OCI-LY3 (cell line): ENCODE measurements at regions not wholly inside any gene's neighbourhood (a gene's known extent, or its start where the extent isn't known, plus 50 kb on each side); places are given as distances from the start of the nearest gene placed in this dataset.
"Not testable (repeated sequence)": the region's sequence is repeated elsewhere in the genome, so short reads cannot be mapped to it uniquely, and the experiment has no call there.

Experiments used
- H2AFZ ChIP-seq: fragments of 200-600, 300-600 bp; shearing (Covaris generic); 2 replicates; pipeline ENCODE4 v1.6.0; 2014; ENCODE audit warnings: antibody characterized with exemption, low read depth, low read length
- H3K27ac ChIP-seq: fragments of 200-600, 300-600 bp; sonication (generic); 2 replicates; pipeline ENCODE4 v1.5.1; 2014; ENCODE audit warnings: mild to moderate bottlenecking, low read length, moderate library complexity, mixed read lengths
- H3K27me3 ChIP-seq: fragments of 200-600, 300-600 bp; sonication (generic); 2 replicates; pipeline ENCODE4 v1.6.1; 2014; ENCODE audit warnings: low read depth, low read length, mixed read lengths
- H3K36me3 ChIP-seq: fragments of 200-600, 300-600 bp; sonication (generic); replicated peaks from 2 replicates; pipeline ENCODE3; 2014; ENCODE audit warnings: low read depth, low read length, mixed read lengths
- H3K4me1 ChIP-seq: fragments of 300-600, 200-600 bp; sonication (generic); 2 replicates; pipeline ENCODE4 v1.6.1; 2014; ENCODE audit warnings: low read length, mixed read lengths
- H3K4me2 ChIP-seq: fragments of 200-600, 300-600 bp; sonication (generic); 2 replicates; pipeline ENCODE4 v1.6.1; 2014; ENCODE audit warnings: low read length, mixed read lengths
- H3K4me3 ChIP-seq: fragments of 300-600, 200-600 bp; sonication (generic); 2 replicates; pipeline ENCODE4 v1.5.1; 2014; ENCODE audit warnings: antibody characterized with exemption, mild to moderate bottlenecking, low read length, moderate library complexity
- H3K79me2 ChIP-seq: fragments of 300-600, 200-600 bp; shearing (Covaris generic); 2 replicates; pipeline ENCODE4 v1.6.1; 2014; ENCODE audit warnings: mild to moderate bottlenecking, low read length, mixed read lengths
- H3K9ac ChIP-seq: fragments of 300-600, 200-600 bp; shearing (Covaris generic); 2 replicates; pipeline ENCODE4 v1.6.0; 2014; ENCODE audit warnings: mild to moderate bottlenecking, low read length, moderate library complexity
- H3K9me3 ChIP-seq: fragments of 200-600, 300-600 bp; shearing (Covaris generic); 2 replicates; pipeline ENCODE4 v1.6.1; 2014; ENCODE audit warnings: low read length, mixed read lengths; ENCODE audit not compliant: insufficient read depth
- H4K20me1 ChIP-seq: fragments of 200-600, 300-600 bp; sonication (generic); 2 replicates; pipeline ENCODE4 v1.6.1; 2016; ENCODE audit warnings: low read length, mixed read lengths; ENCODE audit not compliant: insufficient read depth
- CTCF ChIP-seq: fragments of 200-600, 300-600 bp; sonication (generic); IDR thresholded peaks from 2 replicates; pipeline ENCODE4 v1.5.1; 2014; ENCODE audit warnings: antibody characterized with exemption, low read length, low read depth
- EZH2phosphoT487 ChIP-seq: fragments of 200-600 bp; shearing (Covaris generic); IDR thresholded peaks from 2 replicates; pipeline ENCODE4 v1.6.1; 2018; ENCODE audit warnings: antibody characterized with exemption, mixed run types, low read depth

GRCh38 chr1:166391279-166392066 is 224.7 kb upstream of the FAM78B start:
- Histone ChIP-seq H3K4me1 (peaks cover 6% of the 10 kb centered on the region), H3K36me3 (no peaks in the 10 kb centered on the region), H2AFZ (no peak overlapping the region), H3K4me3 (no peak overlapping the region), H3K27me3 (peaks cover 11% of the 10 kb centered on the region), H3K79me2 (no peaks in the 10 kb centered on the region), H3K9ac (no peak overlapping the region), H4K20me1 (no peaks in the 10 kb centered on the region), H3K9me3 (no peaks in the 10 kb centered on the region), H3K4me2 (no peak overlapping the region), H3K27ac (no peak overlapping the region)
- TF ChIP-seq CTCF (no peak), EZH2phosphoT487 (no peak)

- TF ChIP-seq EZH2phosphoT487 (no peak), CTCF (no peak)
- no peaks in the 10 kb centered on the region for H3K36me3 ChIP-seq
- H2AFZ ChIP-seq, result no peak overlapping the region
Measured at GRCh38 chr1:166395729-166396128, 228.9 kb upstream of the FAM78B start.

GRCh38 chr1:166409253-166410082 is 242.7 kb upstream of the FAM78B start:
- not testable (repeated sequence) for H3K9me3 ChIP-seq, H2AFZ ChIP-seq, H3K27ac ChIP-seq, H3K9ac ChIP-seq, H3K4me3 ChIP-seq, H3K36me3 ChIP-seq, H3K79me2 ChIP-seq, H3K27me3 ChIP-seq, H3K4me1 ChIP-seq, H4K20me1 ChIP-seq, H3K4me2 ChIP-seq

More at GRCh38 chr1:166395729-166396128, 228.9 kb upstream of the FAM78B start:
- Histone ChIP-seq H4K20me1 (no peaks in the 10 kb centered on the region), H3K9ac (no peak overlapping the region), H3K9me3 (no peaks in the 10 kb centered on the region), H3K27me3 (0 out of 2 replicates have a peak, but pooled peaks cover under 1% of the 10 kb centered on the region), H3K79me2 (no peaks in the 10 kb centered on the region), H3K4me1 (peaks cover 6% of the 10 kb centered on the region), H3K4me2 (no peak overlapping the region), H3K4me3 (no peak overlapping the region), H3K27ac (no peak overlapping the region)

- no peak overlapping the region for H2AFZ ChIP-seq
- no peak overlapping the region for H3K9ac ChIP-seq
- no peaks in the 10 kb centered on the region; the same call in 1 of the 2 replicates for H3K9me3 ChIP-seq
- H3K27me3 ChIP-seq, result no peaks in the 10 kb centered on the region
- H4K20me1 ChIP-seq, result no peaks in the 10 kb centered on the region
- H3K4me1 ChIP-seq, result peaks cover 7% of the 10 kb centered on the region; the same call in 1 of the 2 replicates
- H3K79me2 ChIP-seq, result no peaks in the 10 kb centered on the region
- H3K36me3 ChIP-seq, result no peaks in the 10 kb centered on the region
- H3K4me2 ChIP-seq, result no peak overlapping the region
- no peak overlapping the region for H3K4me3 ChIP-seq
- no peak overlapping the region for H3K27ac ChIP-seq
- TF ChIP-seq EZH2phosphoT487 (no peak), CTCF (no peak)
Measured at GRCh38 chr1:166410083-166410385, 243.2 kb upstream of the FAM78B start.

GRCh38 chr1:166416831-166417230 is 250.0 kb upstream of the FAM78B start:
- not testable (repeated sequence) for H3K4me3 ChIP-seq, H3K9ac ChIP-seq, H2AFZ ChIP-seq, H3K4me1 ChIP-seq, H4K20me1 ChIP-seq, H3K9me3 ChIP-seq, H3K4me2 ChIP-seq, H3K79me2 ChIP-seq, H3K36me3 ChIP-seq, H3K27me3 ChIP-seq, H3K27ac ChIP-seq
